Endothelial cell (in vitro differentiated cells): ENCODE measurements at regions not wholly inside any gene's neighbourhood (a gene's known extent, or its start where the extent isn't known, plus 50 kb on each side); places are given as distances from the start of the nearest gene placed in this dataset.

ENCODE experiments used
- DNase-seq: peaks from one replicate; pipeline ENCODE4 v3.0.0; 2021; ENCODE audit warnings: low spot score
- H3K27ac Mint-ChIP-seq: one replicate; pipeline ENCODE4 v1.8.0; 2021; ENCODE audit warnings: mixed read lengths, inconsistent platforms; ENCODE audit not compliant: unreplicated experiment
- H3K27me3 Mint-ChIP-seq: one replicate; pipeline ENCODE4 v1.8.0; 2021; ENCODE audit warnings: mild to moderate bottlenecking, moderate library complexity, mixed read lengths, inconsistent platforms; ENCODE audit not compliant: unreplicated experiment
- H3K36me3 Mint-ChIP-seq: one replicate; pipeline ENCODE4 v1.8.0; 2021; ENCODE audit warnings: mild to moderate bottlenecking, low read depth, mixed read lengths, inconsistent platforms; ENCODE audit not compliant: unreplicated experiment
- H3K4me1 Mint-ChIP-seq: one replicate; pipeline ENCODE4 v1.8.0; 2021; ENCODE audit warnings: mild to moderate bottlenecking, mixed read lengths, inconsistent platforms; ENCODE audit not compliant: unreplicated experiment
- H3K4me3 Mint-ChIP-seq: one replicate; pipeline ENCODE4 v1.8.0; 2021; ENCODE audit warnings: mild to moderate bottlenecking, mixed read lengths, inconsistent platforms; ENCODE audit not compliant: unreplicated experiment
- H3K9me3 Mint-ChIP-seq: one replicate; pipeline ENCODE4 v1.8.0; 2021; ENCODE audit warnings: mixed read lengths, inconsistent platforms; ENCODE audit not compliant: unreplicated experiment
- TF ChIP-seq, protein P1 (sequence below): fragments of 200-600 bp; sonication (generic); IDR thresholded peaks from one replicate; pipeline ENCODE4 v1.5.0; 2021; ENCODE audit warnings: antibody characterized with exemption; ENCODE audit not compliant: unreplicated experiment

DNA sequence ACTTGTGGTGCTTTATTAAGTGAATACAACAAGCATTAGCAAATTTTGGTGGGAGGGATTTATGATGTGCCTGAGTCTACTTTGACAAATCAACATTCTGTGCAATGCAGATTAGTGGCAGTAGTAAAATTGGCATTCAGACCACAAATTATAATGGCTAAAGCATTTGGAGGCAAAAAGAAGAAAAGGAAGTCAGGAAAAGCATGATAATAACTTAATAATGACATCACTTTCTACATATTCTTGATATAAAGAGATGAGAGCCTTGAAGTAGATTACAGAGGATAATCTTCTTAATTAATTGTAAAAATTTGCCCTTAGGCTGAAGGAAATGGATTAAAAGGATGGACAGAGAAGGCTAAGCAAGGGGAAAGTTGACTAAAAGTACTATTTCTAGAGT lies 126.0 kb downstream of the SLC6A15 start:
- Mint-ChIP-seq H3K4me1 (no peaks in the 10 kb centered on the region), H3K27ac (no peak overlapping the region), H3K27me3 (no peaks in the 10 kb centered on the region), H3K36me3 (no peaks in the 10 kb centered on the region), H3K9me3 (no peaks in the 10 kb centered on the region), H3K4me3 (no peak overlapping the region)
- no peak for DNase-seq
- TF ChIP-seq, protein P1, sequence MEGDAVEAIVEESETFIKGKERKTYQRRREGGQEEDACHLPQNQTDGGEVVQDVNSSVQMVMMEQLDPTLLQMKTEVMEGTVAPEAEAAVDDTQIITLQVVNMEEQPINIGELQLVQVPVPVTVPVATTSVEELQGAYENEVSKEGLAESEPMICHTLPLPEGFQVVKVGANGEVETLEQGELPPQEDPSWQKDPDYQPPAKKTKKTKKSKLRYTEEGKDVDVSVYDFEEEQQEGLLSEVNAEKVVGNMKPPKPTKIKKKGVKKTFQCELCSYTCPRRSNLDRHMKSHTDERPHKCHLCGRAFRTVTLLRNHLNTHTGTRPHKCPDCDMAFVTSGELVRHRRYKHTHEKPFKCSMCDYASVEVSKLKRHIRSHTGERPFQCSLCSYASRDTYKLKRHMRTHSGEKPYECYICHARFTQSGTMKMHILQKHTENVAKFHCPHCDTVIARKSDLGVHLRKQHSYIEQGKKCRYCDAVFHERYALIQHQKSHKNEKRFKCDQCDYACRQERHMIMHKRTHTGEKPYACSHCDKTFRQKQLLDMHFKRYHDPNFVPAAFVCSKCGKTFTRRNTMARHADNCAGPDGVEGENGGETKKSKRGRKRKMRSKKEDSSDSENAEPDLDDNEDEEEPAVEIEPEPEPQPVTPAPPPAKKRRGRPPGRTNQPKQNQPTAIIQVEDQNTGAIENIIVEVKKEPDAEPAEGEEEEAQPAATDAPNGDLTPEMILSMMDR, result no peak

DNA sequence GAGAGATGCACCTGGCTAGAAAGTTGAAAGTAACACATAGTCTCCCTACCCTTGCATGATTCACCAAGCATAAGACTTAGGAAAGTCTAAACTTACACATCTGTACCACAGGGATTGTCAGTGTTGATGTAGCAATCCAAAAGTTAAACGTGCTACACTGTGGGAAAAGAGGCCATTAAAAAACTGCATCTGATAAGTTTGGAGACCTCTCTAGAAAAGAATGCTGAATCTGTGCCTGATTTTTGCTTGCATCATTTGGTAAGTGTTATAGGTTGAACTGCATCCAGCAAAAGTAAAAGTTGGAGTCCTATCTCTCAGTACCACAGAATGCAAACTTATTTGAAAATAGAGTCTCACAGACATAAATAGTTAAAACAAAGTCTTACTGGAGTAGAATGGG lies 126.6 kb downstream of the SLC6A15 start:
- no peak overlapping the region for H3K4me3 Mint-ChIP-seq
- H3K36me3 Mint-ChIP-seq, result no peaks in the 10 kb centered on the region
- H3K4me1 Mint-ChIP-seq, result no peaks in the 10 kb centered on the region
- H3K9me3 Mint-ChIP-seq, result no peaks in the 10 kb centered on the region
- TF ChIP-seq, protein P1, result no peak
- no peak overlapping the region for H3K27ac Mint-ChIP-seq
- DNase-seq, result no peak
- no peaks in the 10 kb centered on the region for H3K27me3 Mint-ChIP-seq

DNA sequence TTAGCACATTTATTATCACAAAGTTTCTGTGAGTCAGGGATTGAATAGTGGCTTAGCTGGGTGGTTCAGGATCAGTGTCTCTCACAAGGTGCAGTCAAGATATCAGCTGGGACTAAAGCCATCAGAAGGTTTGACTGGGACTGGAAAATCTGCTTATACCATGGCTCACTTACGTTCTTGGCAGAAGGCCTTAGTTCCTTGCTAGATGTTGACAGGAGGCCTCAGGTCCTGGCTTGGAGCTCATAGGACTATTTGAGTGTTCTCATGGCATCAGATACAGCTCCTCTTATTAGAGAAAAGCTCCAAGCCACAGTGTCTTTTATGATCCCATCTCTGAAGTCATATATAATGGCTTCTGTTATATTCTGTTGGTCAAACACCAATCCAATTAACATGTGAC lies 127.3 kb downstream of the SLC6A15 start:
- no peaks in the 10 kb centered on the region for H3K27me3 Mint-ChIP-seq
- TF ChIP-seq, protein P1, result no peak
- no peak overlapping the region for H3K27ac Mint-ChIP-seq
- no peaks in the 10 kb centered on the region for H3K4me1 Mint-ChIP-seq
- no peaks in the 10 kb centered on the region for H3K9me3 Mint-ChIP-seq
- H3K36me3 Mint-ChIP-seq, result no peaks in the 10 kb centered on the region
- H3K4me3 Mint-ChIP-seq, result no peak overlapping the region
- no peak for DNase-seq

DNA sequence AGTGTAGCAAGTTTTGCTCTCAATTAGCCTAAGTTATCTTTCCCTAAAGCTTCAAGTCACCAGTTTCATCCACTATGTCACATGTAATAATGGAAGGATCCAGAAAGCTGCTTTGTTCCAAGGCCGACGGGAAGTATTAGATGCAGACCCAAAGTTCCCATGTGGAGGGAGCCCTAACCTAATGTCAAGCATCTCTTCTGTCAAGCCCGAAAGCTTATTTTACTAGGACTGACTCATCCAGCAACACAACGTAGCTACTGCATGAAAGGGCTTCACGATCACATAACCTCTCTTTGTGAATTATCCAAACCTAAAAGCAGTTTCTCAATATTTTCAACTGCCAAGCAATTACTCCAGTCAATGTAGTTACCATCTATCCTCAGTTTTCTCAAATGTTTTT lies 133.4 kb downstream of the SLC6A15 start:
- DNase-seq, result no peak
- Mint-ChIP-seq H3K27ac (no peak overlapping the region), H3K4me1 (no peaks in the 10 kb centered on the region), H3K9me3 (no peaks in the 10 kb centered on the region), H3K36me3 (no peaks in the 10 kb centered on the region), H3K27me3 (no peaks in the 10 kb centered on the region), H3K4me3 (no peak overlapping the region)
- TF ChIP-seq, protein P1, result no peak

DNA sequence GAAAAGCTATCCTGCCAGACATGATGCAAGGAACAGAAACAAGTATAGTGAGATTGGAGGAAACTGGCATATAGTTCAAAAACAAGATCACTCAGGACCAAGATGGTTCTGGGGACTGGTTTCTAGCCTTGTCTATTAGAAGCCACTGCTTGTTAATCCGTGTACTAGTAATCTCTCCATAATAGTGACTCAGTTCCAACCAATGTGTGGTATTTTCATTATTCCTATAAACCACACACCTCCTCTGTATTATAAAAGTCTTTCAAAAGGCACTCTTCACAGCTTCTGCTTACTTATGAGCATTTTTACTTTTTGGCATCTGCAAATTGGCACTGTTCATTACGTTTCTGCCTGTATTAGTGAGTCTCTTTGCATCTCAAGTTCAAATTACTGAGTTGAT lies 140.3 kb downstream of the SLC6A15 start:
- TF ChIP-seq, protein P1, result no peak
- Mint-ChIP-seq H3K4me1 (no peaks in the 10 kb centered on the region), H3K9me3 (no peaks in the 10 kb centered on the region), H3K27ac (no peak overlapping the region), H3K4me3 (no peak overlapping the region), H3K36me3 (no peaks in the 10 kb centered on the region), H3K27me3 (no peaks in the 10 kb centered on the region)
- DNase-seq, result no peak
